SH-SY5Y (cell line): ENCODE measurements at regions not wholly inside any gene's neighbourhood (a gene's known extent, or its start where the extent isn't known, plus 50 kb on each side); places are given as distances from the start of the nearest gene placed in this dataset.

Source experiments
- GATA2 ChIP-seq: IDR thresholded peaks from 2 replicates; pipeline ENCODE4 v1.6.1; 2011; ENCODE audit warnings: mild to moderate bottlenecking, low read depth, low read length
- GATA3 ChIP-seq: IDR thresholded peaks from 2 replicates; pipeline ENCODE4 v1.6.1; 2011; ENCODE audit warnings: low read depth, mild to moderate bottlenecking, low read length, moderate library complexity

DNA sequence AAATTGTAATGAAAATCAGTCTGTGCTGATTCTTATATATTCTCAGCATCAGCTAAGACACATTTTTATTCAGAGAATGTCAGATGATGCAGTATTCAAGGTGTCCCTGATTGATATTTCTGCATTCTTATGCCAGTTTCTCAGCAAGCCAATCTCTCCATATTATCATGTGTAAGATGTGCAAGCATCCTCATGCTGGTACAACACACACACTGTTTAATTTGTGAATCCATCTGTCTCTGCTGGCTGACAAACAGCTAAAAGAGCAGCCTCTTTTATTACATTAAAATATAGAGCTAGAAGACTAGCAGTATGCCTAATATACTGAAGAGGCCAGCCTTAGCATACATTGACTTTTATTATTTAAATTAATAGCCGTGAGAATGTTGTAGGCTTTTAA is 502.9 kb upstream of the GNPDA2 start:
- TF ChIP-seq GATA2 (no peak), GATA3 (no peak)

DNA sequence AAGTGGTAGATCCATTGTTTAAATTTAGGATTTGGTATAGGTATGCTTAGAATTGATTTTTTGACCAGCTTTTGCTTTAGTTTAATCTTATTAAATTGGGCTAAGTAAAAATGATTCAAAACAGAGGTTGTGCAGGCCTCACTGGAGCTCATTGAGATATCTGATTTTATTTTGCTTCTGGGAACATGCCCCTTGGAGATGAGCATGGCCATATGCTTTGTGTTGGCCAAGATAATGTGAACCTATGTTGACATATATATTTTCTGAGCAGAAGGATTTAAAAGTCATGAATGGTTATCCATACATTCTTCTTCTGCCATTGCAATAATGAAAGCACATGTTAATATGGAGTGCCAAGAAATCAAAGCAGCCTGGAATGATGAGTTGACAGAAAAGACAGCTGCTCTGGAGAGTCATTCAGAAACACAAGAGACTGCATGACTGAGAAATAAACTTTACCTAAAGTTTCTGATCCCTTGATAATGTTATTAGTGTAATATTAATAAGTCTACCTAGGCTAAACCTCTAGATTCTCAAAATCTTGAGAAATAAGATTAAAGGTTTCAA is 489.7 kb upstream of the GNPDA2 start:
- TF ChIP-seq GATA3 (no peak), GATA2 (no peak)

DNA sequence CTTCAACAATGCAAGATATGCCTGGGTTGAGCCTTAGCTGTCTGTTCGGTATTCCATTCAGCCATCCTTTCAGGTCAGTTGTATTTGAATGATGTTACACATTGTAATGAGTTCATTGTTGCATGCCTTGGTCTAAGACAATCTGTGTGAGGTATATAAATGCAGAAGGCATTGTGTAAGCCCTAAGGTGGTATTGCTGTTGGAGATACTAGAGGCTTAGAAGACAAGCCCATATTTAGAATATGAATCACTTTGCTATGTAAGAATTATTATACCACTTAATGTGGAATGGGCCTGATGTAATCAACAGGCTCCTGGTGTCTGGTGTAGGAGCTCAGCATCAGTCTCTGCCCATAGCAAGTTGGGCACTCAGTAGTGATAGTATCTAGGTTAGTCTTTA is 473.4 kb upstream of the GNPDA2 start:
- TF ChIP-seq GATA3 (no peak), GATA2 (no peak)

DNA sequence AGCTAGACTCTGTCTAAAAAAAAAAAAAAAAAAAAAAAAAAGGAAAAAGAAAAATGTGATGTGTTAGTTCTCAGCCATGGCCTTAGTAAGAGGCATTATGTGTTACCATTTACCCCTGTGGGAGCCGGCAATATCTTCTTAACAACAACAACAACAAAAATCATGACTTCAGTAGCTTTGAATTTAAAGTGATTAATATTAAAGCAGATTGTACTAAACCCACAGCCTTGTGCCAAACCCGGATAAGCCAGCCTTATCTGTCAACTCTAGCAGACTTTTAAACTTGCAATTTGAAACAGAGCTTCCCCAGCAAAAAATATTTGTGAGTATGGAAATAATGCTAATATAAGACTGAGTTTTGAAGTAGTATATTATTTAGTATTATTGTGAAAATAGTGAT is 462.1 kb upstream of the GNPDA2 start:
- TF ChIP-seq GATA2 (no peak), GATA3 (no peak)

DNA sequence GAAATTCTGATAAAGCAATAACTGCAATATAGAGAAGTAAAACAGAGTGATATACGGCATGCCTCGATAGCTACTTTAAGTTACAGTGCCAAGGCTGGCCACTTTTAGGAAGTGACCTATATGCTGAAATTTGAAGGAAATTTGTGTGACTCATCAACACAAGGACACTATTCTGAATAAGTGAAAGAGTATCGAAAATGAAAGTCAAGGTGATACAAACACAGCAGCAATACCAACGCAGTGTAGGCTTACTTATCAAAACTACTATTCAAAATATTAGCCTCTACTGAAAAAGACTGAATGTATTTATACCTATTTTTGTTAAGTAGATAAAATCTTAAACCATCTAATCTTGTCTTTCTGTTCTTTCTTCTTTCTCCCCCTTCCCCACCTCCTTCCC is 459.9 kb upstream of the GNPDA2 start:
- TF ChIP-seq GATA2 (no peak), GATA3 (no peak)

GRCh38 chr4:45183905-45184304 is 457.5 kb upstream of the GNPDA2 start:
- no peak for TF ChIP-seq GATA3
- TF ChIP-seq GATA2, result no peak

GRCh38 chr4:45172636-45173035 is 446.3 kb upstream of the GNPDA2 start:
- TF ChIP-seq GATA3, result no peak
- TF ChIP-seq GATA2, result no peak

- TF ChIP-seq GATA3 (no peak), GATA2 (no peak)
These were observed 434.6 kb upstream of the GNPDA2 start for GRCh38 chr4:45160951-45161350.

DNA sequence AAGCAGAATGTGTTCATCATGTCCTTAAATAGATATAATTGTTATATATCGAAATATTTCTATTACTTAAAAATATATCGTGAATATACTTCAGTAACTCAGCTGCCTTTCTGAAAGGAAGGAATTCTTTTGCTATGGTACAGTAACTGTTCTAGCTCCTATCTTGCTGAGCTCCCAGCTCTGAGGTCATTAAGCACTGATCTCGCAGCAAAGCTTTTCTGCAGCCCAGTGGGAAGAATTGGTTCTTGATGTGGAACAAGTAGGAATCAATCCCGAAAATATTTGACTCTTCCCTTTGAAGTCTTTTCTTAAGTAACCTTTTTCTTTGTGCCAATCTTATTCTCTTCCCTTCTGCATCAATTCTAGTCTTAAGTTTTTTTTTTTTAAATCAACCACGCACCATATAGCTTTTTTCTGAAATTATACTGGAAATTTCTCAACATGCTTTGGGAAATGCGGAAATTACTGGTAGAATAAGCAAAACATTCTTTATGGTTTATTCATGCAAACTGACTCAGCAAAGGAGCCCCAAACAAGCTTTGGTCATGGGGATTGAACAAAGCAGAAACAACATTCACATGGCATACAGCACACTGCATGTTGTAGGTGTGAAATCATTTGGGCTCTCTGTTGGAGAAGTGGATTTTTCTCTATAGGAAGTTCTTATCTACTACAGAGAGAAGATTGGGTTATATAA is 428.9 kb upstream of the GNPDA2 start:
- TF ChIP-seq GATA2 (no peak), GATA3 (no peak)

DNA sequence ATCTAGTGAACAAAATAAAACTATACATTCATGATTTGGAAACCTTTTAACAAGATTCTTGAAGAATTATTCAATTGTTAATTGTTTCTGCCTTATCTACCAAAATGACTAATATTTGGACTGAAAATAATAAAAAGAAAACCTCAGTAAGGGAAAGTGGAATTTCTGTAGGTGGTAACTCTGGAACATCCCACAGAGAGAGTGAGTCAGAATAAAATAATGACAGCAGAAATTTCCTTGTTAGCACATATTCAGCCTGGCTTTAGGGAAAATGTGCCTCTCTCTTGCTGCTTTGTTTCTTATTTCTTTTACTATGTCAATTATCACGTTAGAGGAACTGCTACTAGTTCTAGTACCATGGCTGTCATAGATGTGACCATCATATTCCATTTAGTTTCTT is 421.5 kb upstream of the GNPDA2 start:
- TF ChIP-seq GATA3 (no peak), GATA2 (no peak)

GRCh38 chr4:45131020-45131419 is 404.7 kb upstream of the GNPDA2 start:
- TF ChIP-seq GATA3 (no peak), GATA2 (no peak)

- TF ChIP-seq GATA2 (no peak), GATA3 (no peak)
These were observed 396.1 kb upstream of the GNPDA2 start for GRCh38 chr4:45122406-45122805.

- TF ChIP-seq GATA2, result no peak
- no peak for TF ChIP-seq GATA3
These were observed 395.1 kb upstream of the GNPDA2 start for GRCh38 chr4:45121426-45121975.

DNA sequence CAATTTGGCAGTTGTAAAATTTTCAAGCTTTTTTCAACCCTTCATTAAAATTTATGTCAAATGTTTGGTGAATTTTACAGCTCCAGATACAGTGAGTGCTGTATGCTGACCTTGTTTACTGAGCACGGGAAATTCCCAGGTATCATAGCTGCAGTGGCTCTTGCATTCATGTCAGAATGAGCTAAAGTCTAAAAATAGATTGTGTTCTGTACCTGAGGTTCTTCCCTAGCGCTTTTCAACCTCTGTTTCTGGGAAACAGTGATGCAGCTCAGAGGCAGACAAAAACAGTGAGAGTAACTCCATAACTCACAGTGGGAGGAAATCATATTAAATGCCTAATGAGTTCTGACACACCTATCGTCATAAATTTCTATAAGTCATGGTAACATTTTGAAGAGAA is 393.8 kb upstream of the GNPDA2 start:
- TF ChIP-seq GATA3, result no peak
- no peak for TF ChIP-seq GATA2

GRCh38 chr4:45119376-45119775 is 393.0 kb upstream of the GNPDA2 start:
- TF ChIP-seq GATA2 (no peak), GATA3 (no peak)
